Lung (tissue), 11 donors: ENCODE measurements at regions not wholly inside any gene's neighbourhood (a gene's known extent, or its start where the extent isn't known, plus 50 kb on each side); places are given as distances from the start of the nearest gene placed in this dataset.

Experiments used
- ATAC-seq: fragments of 200-7000 bp; cut with Tn5 transposase; one replicate; pipeline ENCODE4 v1.9.1; 2020; ENCODE audit warnings: moderate number of reproducible peaks; ENCODE audit not compliant: insufficient read depth, low FRiP score
- DNase-seq, 3 donors: peaks; one replicate each; pipeline ENCODE4 v3.0.0-alpha.2; 2013 to 2017
- H3K27ac ChIP-seq, 2 donors: one replicate each; pipeline ENCODE4 v1.5.1; 2013; ENCODE audit warnings: mild to moderate bottlenecking in 2 of 2, moderate library complexity in 2 of 2, control low read depth in 1 of 2, inconsistent platforms in 1 of 2, low read depth in 1 of 2, low read length in 1 of 2
- H3K27me3 ChIP-seq, 3 donors: one replicate each; pipeline ENCODE4 v1.5.1; 2013; ENCODE audit warnings: low read length in 2 of 3; ENCODE audit not compliant: control insufficient read depth in 3 of 3, insufficient read depth in 3 of 3
- H3K36me3 ChIP-seq, 4 donors: one replicate each; pipeline ENCODE4 v1.5.1; 2013; ENCODE audit warnings: low read length in 4 of 4, mild to moderate bottlenecking in 1 of 4, moderate library complexity in 1 of 4; ENCODE audit not compliant: control insufficient read depth in 4 of 4, insufficient read depth in 4 of 4
- H3K4me1 ChIP-seq, 5 donors: one replicate each; pipeline ENCODE4 v1.5.1; 2013; ENCODE audit warnings: low read length in 5 of 5, mild to moderate bottlenecking in 2 of 5, moderate library complexity in 1 of 5; ENCODE audit not compliant: control insufficient read depth in 5 of 5, insufficient read depth in 5 of 5
- H3K4me3 ChIP-seq: one replicate; pipeline ENCODE4 v1.5.1; 2013; ENCODE audit warnings: mild to moderate bottlenecking, control low read depth, moderate library complexity
- H3K9ac ChIP-seq, 2 donors: one replicate each; pipeline ENCODE4 v1.5.1; 2013; ENCODE audit warnings: low read length in 2 of 2, control low read depth in 1 of 2; ENCODE audit not compliant: insufficient read depth in 1 of 2
- H3K9me3 ChIP-seq, 4 donors: one replicate each; pipeline ENCODE4 v1.5.1; 2013; ENCODE audit warnings: low read length in 3 of 4, mild to moderate bottlenecking in 1 of 4, moderate library complexity in 1 of 4; ENCODE audit not compliant: control insufficient read depth in 4 of 4, insufficient read depth in 3 of 4
- WGBS, 2 donors: extraction: QIAGEN DNeasy Blood & Tissue Kit; methylation state at CpG; one replicate each; pipeline ENCODE4 v1.1.7; 2013; 5-methylcytosine and 5-hydroxymethylcytosine counted together
- TF ChIP-seq, protein P1 (sequence below): IDR thresholded peaks from 2 replicates; pipeline ENCODE4 v1.5.1; 2012; ENCODE audit warnings: mild to moderate bottlenecking; ENCODE audit errors: control extremely low read depth, extremely low read depth
- donor health status: control.
- donor health status: control.
- donor health status: Bipolar disorder and iron deficiency.
- donor health status: healthy.
- donor health status: DM: yes; HTN: yes; CAD: no.

- Histone ChIP-seq H3K9me3 (no peaks in the 10 kb centered on the region), H3K27ac (no peak overlapping the region), H3K36me3 (no peaks in the 10 kb centered on the region), H3K27me3 (no peaks in the 10 kb centered on the region), H3K4me1 (peaks cover 0 to 5% (median 0%) of the 10 kb centered on the region in 5 donors), H3K4me3 (no peak overlapping the region), H3K9ac (no peak overlapping the region)
- DNase-seq (no peak), ATAC-seq (no peak)
- 78 to 83% methylated on average over 5 of the region's 5 CpGs for WGBS, 2 donors
- TF ChIP-seq, protein P1, sequence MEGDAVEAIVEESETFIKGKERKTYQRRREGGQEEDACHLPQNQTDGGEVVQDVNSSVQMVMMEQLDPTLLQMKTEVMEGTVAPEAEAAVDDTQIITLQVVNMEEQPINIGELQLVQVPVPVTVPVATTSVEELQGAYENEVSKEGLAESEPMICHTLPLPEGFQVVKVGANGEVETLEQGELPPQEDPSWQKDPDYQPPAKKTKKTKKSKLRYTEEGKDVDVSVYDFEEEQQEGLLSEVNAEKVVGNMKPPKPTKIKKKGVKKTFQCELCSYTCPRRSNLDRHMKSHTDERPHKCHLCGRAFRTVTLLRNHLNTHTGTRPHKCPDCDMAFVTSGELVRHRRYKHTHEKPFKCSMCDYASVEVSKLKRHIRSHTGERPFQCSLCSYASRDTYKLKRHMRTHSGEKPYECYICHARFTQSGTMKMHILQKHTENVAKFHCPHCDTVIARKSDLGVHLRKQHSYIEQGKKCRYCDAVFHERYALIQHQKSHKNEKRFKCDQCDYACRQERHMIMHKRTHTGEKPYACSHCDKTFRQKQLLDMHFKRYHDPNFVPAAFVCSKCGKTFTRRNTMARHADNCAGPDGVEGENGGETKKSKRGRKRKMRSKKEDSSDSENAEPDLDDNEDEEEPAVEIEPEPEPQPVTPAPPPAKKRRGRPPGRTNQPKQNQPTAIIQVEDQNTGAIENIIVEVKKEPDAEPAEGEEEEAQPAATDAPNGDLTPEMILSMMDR = no peak
These were observed 90.9 kb downstream of the FGF9 start for GRCh38 chr13:21761770-21762169.

DNA sequence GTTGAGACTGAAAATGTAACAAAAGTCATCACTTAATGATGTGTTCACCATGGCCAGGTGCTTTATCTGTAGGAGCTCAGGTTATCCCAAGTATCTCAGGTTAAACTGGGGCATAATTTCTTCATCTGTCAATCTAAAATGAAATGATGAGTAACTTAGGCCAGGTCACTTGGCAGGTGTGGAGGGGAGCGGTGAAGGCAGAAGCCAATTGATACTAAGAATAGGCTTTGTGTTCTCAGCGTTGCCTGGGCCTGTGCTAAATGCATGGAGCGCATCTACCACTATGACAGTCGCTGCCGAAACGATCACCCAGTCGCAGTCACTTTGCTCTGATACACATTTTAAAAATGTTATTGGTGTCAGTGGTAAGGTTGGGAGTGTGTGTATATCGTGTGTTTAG is 91.6 kb downstream of the FGF9 start:
- Histone ChIP-seq H3K9me3 (no peaks in the 10 kb centered on the region), H3K4me1 (peaks cover 0 to 5% (median 0%) of the 10 kb centered on the region in 5 donors), H3K9ac (no peak overlapping the region), H3K27ac (no peak overlapping the region), H3K36me3 (no peaks in the 10 kb centered on the region), H3K4me3 (no peak overlapping the region), H3K27me3 (no peaks in the 10 kb centered on the region)
- TF ChIP-seq, protein P1 = no peak
- ATAC-seq (no peak), DNase-seq (no peak)
- 90 to 95% methylated on average over 8 of the region's 8 CpGs for WGBS, 2 donors

DNA sequence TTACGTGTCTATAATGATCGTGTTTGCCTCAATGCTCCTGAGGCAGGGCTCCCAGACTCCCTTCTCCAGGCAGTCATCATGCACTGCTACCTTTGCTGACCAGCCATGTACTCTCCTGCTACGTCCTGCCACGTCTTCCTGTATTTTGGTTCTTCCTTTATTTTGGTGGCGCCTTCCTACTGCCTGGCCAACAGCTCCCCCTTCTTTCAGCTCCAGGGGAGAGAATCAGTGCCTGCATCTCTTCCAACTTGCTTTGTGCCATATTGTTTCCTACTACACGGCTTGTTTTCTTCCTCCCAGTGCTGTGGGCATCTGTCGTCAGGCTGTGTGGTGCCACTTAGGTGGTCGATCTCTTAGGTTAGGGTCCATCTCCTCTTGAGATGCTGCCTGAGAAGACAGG is 96.2 kb downstream of the FGF9 start:
- DNase-seq (no peak), ATAC-seq (no peak)
- H3K4me3 ChIP-seq = no peak overlapping the region
- no peaks in the 10 kb centered on the region for H3K36me3 ChIP-seq
- WGBS, 2 donors = 81 to 85% methylated on average over 8 of the region's 8 CpGs
- TF ChIP-seq, protein P1 = no peak
- no peak overlapping the region for H3K9ac ChIP-seq
- H3K27ac ChIP-seq = no peak overlapping the region
- no peaks in the 10 kb centered on the region for H3K27me3 ChIP-seq
- no peaks in the 10 kb centered on the region for H3K4me1 ChIP-seq
- H3K9me3 ChIP-seq = peaks cover 0 to 3% (median 2%) of the 10 kb centered on the region in 4 donors

- no peak for DNase-seq
- Histone ChIP-seq H3K4me3 (no peak overlapping the region), H3K27ac (no peak overlapping the region), H3K4me1 (no peaks in the 10 kb centered on the region), H3K36me3 (no peaks in the 10 kb centered on the region), H3K27me3 (no peaks in the 10 kb centered on the region), H3K9me3 (peaks cover 0 to 3% (median 2%) of the 10 kb centered on the region in 4 donors), H3K9ac (no peak overlapping the region)
- 77 to 82% methylated on average over 1 of the region's 1 CpG for WGBS, 2 donors
- ATAC-seq = no peak
- TF ChIP-seq, protein P1 = no peak
These were observed 100.2 kb downstream of the FGF9 start for GRCh38 chr13:21771075-21771474.
